Cardiac fibroblast (primary cell): ENCODE measurements at regions not wholly inside any gene's neighbourhood (a gene's known extent, or its start where the extent isn't known, plus 50 kb on each side); places are given as distances from the start of the nearest gene placed in this dataset.

Experiments
- DNase-seq, 2 donors: peaks; one replicate each; pipeline versions ENCODE4 v3.0.0 to v3.0.0-alpha.2; 2010; ENCODE audit warnings: low read depth in 2 of 2
- H3K4me3 ChIP-seq, 2 donors: replicated peaks in 1 of 2; 1 replicate in 1 of 2; 2 replicates in 1 of 2; pipeline ENCODE4 v1.5.1; 2011; ENCODE audit warnings: low read depth in 2 of 2, low read length in 2 of 2, mild to moderate bottlenecking in 2 of 2, moderate library complexity in 1 of 2
- TF ChIP-seq, protein P1 (sequence below): IDR thresholded peaks from one replicate; pipeline ENCODE4 v1.5.1; 2011; ENCODE audit warnings: low read depth, mild to moderate bottlenecking, low read length, inconsistent platforms

DNA sequence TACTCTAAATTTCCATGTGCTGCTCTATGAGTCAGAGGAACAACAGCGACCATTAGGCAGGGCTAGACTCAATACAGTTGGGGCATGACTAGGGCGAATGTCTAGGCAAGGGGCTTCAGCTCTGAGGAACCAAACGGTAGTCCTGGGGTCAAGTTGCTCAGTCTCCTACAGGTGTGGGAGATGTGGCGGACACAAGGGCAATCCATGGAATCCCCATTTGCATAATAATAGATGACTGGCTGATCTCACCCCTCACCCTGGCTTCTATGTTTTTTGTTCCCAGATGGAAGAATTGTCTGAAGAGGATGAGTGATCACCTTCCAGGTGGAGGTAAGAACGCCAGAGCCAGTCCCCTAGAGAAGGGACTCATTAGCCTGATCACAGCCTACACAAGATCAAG is 1048.2 kb upstream of the MIR17HG start:
- no peak overlapping the region for H3K4me3 ChIP-seq
- no peak for DNase-seq
- TF ChIP-seq, protein P1, sequence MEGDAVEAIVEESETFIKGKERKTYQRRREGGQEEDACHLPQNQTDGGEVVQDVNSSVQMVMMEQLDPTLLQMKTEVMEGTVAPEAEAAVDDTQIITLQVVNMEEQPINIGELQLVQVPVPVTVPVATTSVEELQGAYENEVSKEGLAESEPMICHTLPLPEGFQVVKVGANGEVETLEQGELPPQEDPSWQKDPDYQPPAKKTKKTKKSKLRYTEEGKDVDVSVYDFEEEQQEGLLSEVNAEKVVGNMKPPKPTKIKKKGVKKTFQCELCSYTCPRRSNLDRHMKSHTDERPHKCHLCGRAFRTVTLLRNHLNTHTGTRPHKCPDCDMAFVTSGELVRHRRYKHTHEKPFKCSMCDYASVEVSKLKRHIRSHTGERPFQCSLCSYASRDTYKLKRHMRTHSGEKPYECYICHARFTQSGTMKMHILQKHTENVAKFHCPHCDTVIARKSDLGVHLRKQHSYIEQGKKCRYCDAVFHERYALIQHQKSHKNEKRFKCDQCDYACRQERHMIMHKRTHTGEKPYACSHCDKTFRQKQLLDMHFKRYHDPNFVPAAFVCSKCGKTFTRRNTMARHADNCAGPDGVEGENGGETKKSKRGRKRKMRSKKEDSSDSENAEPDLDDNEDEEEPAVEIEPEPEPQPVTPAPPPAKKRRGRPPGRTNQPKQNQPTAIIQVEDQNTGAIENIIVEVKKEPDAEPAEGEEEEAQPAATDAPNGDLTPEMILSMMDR, result no peak

DNA sequence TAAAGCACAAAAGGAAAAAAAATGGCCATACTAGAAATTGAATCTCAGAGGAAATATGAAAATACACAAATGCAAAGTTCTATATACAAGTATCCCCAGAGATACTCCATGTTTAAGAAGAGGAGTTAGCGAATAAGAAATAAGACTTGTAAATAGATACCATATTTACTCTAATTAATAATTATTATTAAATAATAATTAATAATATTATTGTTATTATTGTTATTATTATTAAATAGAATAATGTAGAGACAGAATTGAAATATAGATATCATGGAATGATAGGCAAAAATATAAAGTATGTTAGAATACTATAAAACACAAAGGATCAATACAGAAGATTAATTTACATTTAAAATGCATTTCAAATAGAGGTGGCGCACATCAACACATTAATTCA is 1047.5 kb upstream of the MIR17HG start:
- TF ChIP-seq, protein P1, result no peak
- H3K4me3 ChIP-seq, result no peak overlapping the region
- no peak for DNase-seq

GRCh38 chr13:90302107-90302506 is 1045.4 kb upstream of the MIR17HG start:
- peak; percentile 55 to 79 for DNase-seq
- no peak overlapping the region for H3K4me3 ChIP-seq
- TF ChIP-seq, protein P1, result no peak

- H3K4me3 ChIP-seq, result no peak overlapping the region
- no peak for DNase-seq
- TF ChIP-seq, protein P1, result no peak
Measured at GRCh38 chr13:90305796-90306195, 1041.7 kb upstream of the MIR17HG start.

DNA sequence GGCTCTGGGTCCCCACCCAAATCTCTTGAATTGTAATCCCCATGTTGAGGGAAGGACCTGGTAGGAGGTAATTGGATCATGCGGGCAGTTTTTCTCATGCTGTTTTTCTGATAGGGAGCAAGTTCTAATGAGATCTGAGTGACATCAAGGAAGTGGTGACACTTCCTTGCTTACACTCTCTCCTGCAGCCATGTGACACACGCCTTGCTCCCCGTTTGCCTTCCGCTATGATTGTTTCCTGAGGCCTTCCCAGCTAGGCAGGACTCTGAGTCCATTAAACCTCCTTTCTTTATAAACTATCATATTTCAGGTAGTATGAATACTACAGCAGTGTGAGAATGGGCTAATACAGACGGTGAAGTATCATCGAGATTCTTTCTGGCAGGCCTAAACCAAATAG is 1040.4 kb upstream of the MIR17HG start:
- TF ChIP-seq, protein P1, result no peak
- no peak for DNase-seq
- no peak overlapping the region for H3K4me3 ChIP-seq

DNA sequence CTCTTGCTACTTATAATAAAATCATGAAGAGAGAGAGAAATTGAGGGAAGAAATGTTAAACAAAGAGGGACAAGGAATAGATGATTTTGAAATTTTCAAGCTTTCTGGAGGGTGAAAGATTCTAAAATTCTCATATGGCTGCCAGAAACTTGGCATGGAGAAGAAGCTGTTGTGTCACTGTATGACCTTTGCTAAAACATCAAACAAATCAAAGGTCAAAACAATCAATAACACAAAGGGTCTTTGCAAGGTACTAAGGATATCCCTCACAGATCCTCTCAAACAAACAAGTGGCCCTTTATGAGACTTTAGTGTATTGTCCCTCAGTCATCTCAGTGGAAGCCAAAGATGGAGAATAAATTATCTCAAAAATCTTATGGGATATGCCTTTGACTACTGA is 1039.2 kb upstream of the MIR17HG start:
- TF ChIP-seq, protein P1, result no peak
- DNase-seq, result no peak
- no peak overlapping the region for H3K4me3 ChIP-seq

GRCh38 chr13:90311929-90312328 is 1035.6 kb upstream of the MIR17HG start:
- no peak for DNase-seq
- H3K4me3 ChIP-seq, result no peak overlapping the region
- TF ChIP-seq, protein P1, result no peak
